ENCODE measurements at regions not wholly inside any gene's neighbourhood (a gene's known extent, or its start where the extent isn't known, plus 50 kb on each side); places are given as distances from the start of the nearest gene placed in this dataset.

- Histone ChIP-seq H3K4me1 (ENCODE audit: control insufficient read depth, insufficient read depth, low read depth, low read length) (no peaks in the 10 kb centered on the region), H3K14ac (ENCODE audit: low read length in 2 of 2) (peak overlapping the region in 1 of 2 experiments; percentile 74), H3K27ac (ENCODE audit: low read length, poor library complexity, severe bottlenecking) (no peak overlapping the region), H3K27me3 (ENCODE audit: control insufficient read depth in 1 of 2, insufficient read depth in 1 of 2, low read length in 2 of 2) (peaks cover 0 to 13% of the 10 kb centered on the region in 2 experiments), H3K4me2 (ENCODE audit: low read length, poor library complexity, severe bottlenecking) (no peak overlapping the region), H2BK120ac (ENCODE audit: low read depth, low read length) (no peak overlapping the region), H4K91ac (ENCODE audit: low read length) (no peak overlapping the region), H4K8ac (ENCODE audit: low read length) (no peak overlapping the region), H2BK12ac (ENCODE audit: low read length in 2 of 2) (no peak overlapping the region), H3K18ac (ENCODE audit: low read depth in 1 of 2, low read length in 2 of 2) (no peak overlapping the region), H2AFZ (ENCODE audit: low read depth, low read length) (no peak overlapping the region), H3K36me3 (ENCODE audit: control insufficient read depth in 1 of 2, insufficient read depth in 2 of 2, low read depth in 1 of 2, low read length in 2 of 2) (no peaks in the 10 kb centered on the region), H3K79me1 (replicated peaks; ENCODE audit: low read length, poor library complexity, severe bottlenecking) (no peaks in the 10 kb centered on the region), H3K9me3 (ENCODE audit: control insufficient read depth, low read length) (no peaks in the 10 kb centered on the region), H2AK5ac (ENCODE audit: low read length, severe bottlenecking) (no peak overlapping the region), H3K23ac (ENCODE audit: low read length in 2 of 2) (no peak overlapping the region), H2BK15ac (ENCODE audit: low read depth, poor library complexity, severe bottlenecking) (no peak overlapping the region), H3K4me3 (ENCODE audit: insufficient read depth in 1 of 2, low read depth in 1 of 2, low read length in 2 of 2) (no peak overlapping the region), H2BK5ac (ENCODE audit: low read depth, low read length, poor library complexity, severe bottlenecking) (no peak overlapping the region), H3K9ac (ENCODE audit: low read length) (no peak overlapping the region), H3K4ac (ENCODE audit: low read depth in 1 of 2, low read length in 2 of 2) (no peak overlapping the region)
- no peak for DNase-seq
- WGBS: 75% methylated on average over 1 of the region's 1 CpG
These were observed 132.5 kb upstream of the G2E3 start for GRCh38 chr14:30426463-30426862.

GRCh38 chr14:30427401-30427800, 131.6 kb upstream of the G2E3 start:
- no peak overlapping the region for H3K4ac ChIP-seq (ENCODE audit: low read depth in 1 of 2, low read length in 2 of 2)
- no peaks in the 10 kb centered on the region for H3K4me1 ChIP-seq (ENCODE audit: control insufficient read depth, insufficient read depth, low read depth, low read length)
- no peak overlapping the region for H4K8ac ChIP-seq (ENCODE audit: low read length)
- H2BK120ac ChIP-seq (ENCODE audit: low read depth, low read length): no peak overlapping the region
- no peak overlapping the region for H2BK15ac ChIP-seq (ENCODE audit: low read depth, poor library complexity, severe bottlenecking)
- no peak overlapping the region for H3K23ac ChIP-seq (ENCODE audit: low read length in 2 of 2)
- DNase-seq: no peak
- H3K9ac ChIP-seq (ENCODE audit: low read length): no peak overlapping the region
- H3K27me3 ChIP-seq (ENCODE audit: control insufficient read depth in 1 of 2, insufficient read depth in 1 of 2, low read length in 2 of 2): peaks cover 0 to 13% of the 10 kb centered on the region in 2 experiments
- H3K27ac ChIP-seq (ENCODE audit: low read length, poor library complexity, severe bottlenecking): no peak overlapping the region
- no peaks in the 10 kb centered on the region for H3K36me3 ChIP-seq (ENCODE audit: control insufficient read depth in 1 of 2, insufficient read depth in 2 of 2, low read depth in 1 of 2, low read length in 2 of 2)
- H3K9me3 ChIP-seq (ENCODE audit: control insufficient read depth, low read length): no peaks in the 10 kb centered on the region
- H2BK12ac ChIP-seq (ENCODE audit: low read length in 2 of 2): no peak overlapping the region
- H3K4me2 ChIP-seq (ENCODE audit: low read length, poor library complexity, severe bottlenecking): no peak overlapping the region
- H3K14ac ChIP-seq (ENCODE audit: low read length in 2 of 2): no peak overlapping the region
- H3K18ac ChIP-seq (ENCODE audit: low read depth in 1 of 2, low read length in 2 of 2): no peak overlapping the region
- no peak overlapping the region for H4K91ac ChIP-seq (ENCODE audit: low read length)
- no peak overlapping the region for H2AK5ac ChIP-seq (ENCODE audit: low read length, severe bottlenecking)
- no peaks in the 10 kb centered on the region for H3K79me1 ChIP-seq (replicated peaks; ENCODE audit: low read length, poor library complexity, severe bottlenecking)
- H3K4me3 ChIP-seq (ENCODE audit: insufficient read depth in 1 of 2, low read depth in 1 of 2, low read length in 2 of 2): no peak overlapping the region
- no peak overlapping the region for H2BK5ac ChIP-seq (ENCODE audit: low read depth, low read length, poor library complexity, severe bottlenecking)
- 69% methylated on average over 2 of the region's 2 CpGs for WGBS
- no peak overlapping the region for H2AFZ ChIP-seq (ENCODE audit: low read depth, low read length)

GRCh38 chr14:30427846-30428245, 131.1 kb upstream of the G2E3 start:
- H2BK120ac ChIP-seq (ENCODE audit: low read depth, low read length): no peak overlapping the region
- H3K4me2 ChIP-seq (ENCODE audit: low read length, poor library complexity, severe bottlenecking): no peak overlapping the region
- peaks cover 0 to 13% of the 10 kb centered on the region in 2 experiments for H3K27me3 ChIP-seq (ENCODE audit: control insufficient read depth in 1 of 2, insufficient read depth in 1 of 2, low read length in 2 of 2)
- no peak overlapping the region for H3K9ac ChIP-seq (ENCODE audit: low read length)
- no peak overlapping the region for H3K18ac ChIP-seq (ENCODE audit: low read depth in 1 of 2, low read length in 2 of 2)
- H3K14ac ChIP-seq (ENCODE audit: low read length in 2 of 2): no peak overlapping the region
- no peak overlapping the region for H2BK15ac ChIP-seq (ENCODE audit: low read depth, poor library complexity, severe bottlenecking)
- H3K9me3 ChIP-seq (ENCODE audit: control insufficient read depth, low read length): no peaks in the 10 kb centered on the region
- no peak overlapping the region for H3K4ac ChIP-seq (ENCODE audit: low read depth in 1 of 2, low read length in 2 of 2)
- no peak for DNase-seq
- no peak overlapping the region for H2BK12ac ChIP-seq (ENCODE audit: low read length in 2 of 2)
- H2BK5ac ChIP-seq (ENCODE audit: low read depth, low read length, poor library complexity, severe bottlenecking): no peak overlapping the region
- H3K4me1 ChIP-seq (ENCODE audit: control insufficient read depth, insufficient read depth, low read depth, low read length): no peaks in the 10 kb centered on the region
- H3K23ac ChIP-seq (ENCODE audit: low read length in 2 of 2): no peak overlapping the region
- H2AK5ac ChIP-seq (ENCODE audit: low read length, severe bottlenecking): no peak overlapping the region
- H3K4me3 ChIP-seq (ENCODE audit: insufficient read depth in 1 of 2, low read depth in 1 of 2, low read length in 2 of 2): no peak overlapping the region
- H4K8ac ChIP-seq (ENCODE audit: low read length): no peak overlapping the region
- no peak overlapping the region for H3K27ac ChIP-seq (ENCODE audit: low read length, poor library complexity, severe bottlenecking)
- H3K79me1 ChIP-seq (replicated peaks; ENCODE audit: low read length, poor library complexity, severe bottlenecking): no peaks in the 10 kb centered on the region
- H4K91ac ChIP-seq (ENCODE audit: low read length): no peak overlapping the region
- H3K36me3 ChIP-seq (ENCODE audit: control insufficient read depth in 1 of 2, insufficient read depth in 2 of 2, low read depth in 1 of 2, low read length in 2 of 2): no peaks in the 10 kb centered on the region
- no peak overlapping the region for H2AFZ ChIP-seq (ENCODE audit: low read depth, low read length)

GRCh38 chr14:30431552-30431951, 127.4 kb upstream of the G2E3 start:
- Histone ChIP-seq H2BK5ac (ENCODE audit: low read depth, low read length, poor library complexity, severe bottlenecking) (no peak overlapping the region), H3K4me3 (ENCODE audit: insufficient read depth in 1 of 2, low read depth in 1 of 2, low read length in 2 of 2) (no peak overlapping the region), H2BK15ac (ENCODE audit: low read depth, poor library complexity, severe bottlenecking) (no peak overlapping the region), H3K18ac (ENCODE audit: low read depth in 1 of 2, low read length in 2 of 2) (no peak overlapping the region), H3K23ac (ENCODE audit: low read length in 2 of 2) (no peak overlapping the region), H3K14ac (ENCODE audit: low read length in 2 of 2) (no peak overlapping the region), H3K4ac (ENCODE audit: low read depth in 1 of 2, low read length in 2 of 2) (no peak overlapping the region), H2BK120ac (ENCODE audit: low read depth, low read length) (no peak overlapping the region), H2BK12ac (ENCODE audit: low read length in 2 of 2) (no peak overlapping the region), H2AK5ac (ENCODE audit: low read length, severe bottlenecking) (no peak overlapping the region), H3K4me2 (ENCODE audit: low read length, poor library complexity, severe bottlenecking) (no peak overlapping the region), H4K91ac (ENCODE audit: low read length) (no peak overlapping the region), H4K8ac (ENCODE audit: low read length) (no peak overlapping the region), H3K9me3 (ENCODE audit: control insufficient read depth, low read length) (no peaks in the 10 kb centered on the region), H3K9ac (ENCODE audit: low read length) (no peak overlapping the region), H3K27me3 (ENCODE audit: control insufficient read depth in 1 of 2, insufficient read depth in 1 of 2, low read length in 2 of 2) (peaks cover 0 to 7% of the 10 kb centered on the region in 2 experiments), H3K4me1 (ENCODE audit: control insufficient read depth, insufficient read depth, low read depth, low read length) (no peaks in the 10 kb centered on the region), H3K27ac (ENCODE audit: low read length, poor library complexity, severe bottlenecking) (no peak overlapping the region), H3K79me1 (replicated peaks; ENCODE audit: low read length, poor library complexity, severe bottlenecking) (no peaks in the 10 kb centered on the region), H2AFZ (ENCODE audit: low read depth, low read length) (no peak overlapping the region), H3K36me3 (ENCODE audit: control insufficient read depth in 1 of 2, insufficient read depth in 2 of 2, low read depth in 1 of 2, low read length in 2 of 2) (no peaks in the 10 kb centered on the region)
- WGBS: no CpG with 5 or more reads among the region's 1 CpG
- DNase-seq: no peak
